Adrenal gland (tissue), 5 donors: ENCODE measurements at regions not wholly inside any gene's neighbourhood (a gene's known extent, or its start where the extent isn't known, plus 50 kb on each side); places are given as distances from the start of the nearest gene placed in this dataset.

ENCODE experiments used
- POLR2A ChIP-seq, 2 donors: fragments of 450-650 bp; IDR thresholded peaks; one replicate each; pipeline ENCODE4 v1.6.1; 2017; ENCODE audit warnings: antibody characterized with exemption in 2 of 2, mild to moderate bottlenecking in 2 of 2, moderate library complexity in 1 of 2
- TF ChIP-seq, protein P1 (sequence below), 6 experiments: fragments of 450-650 bp in 4 of 6; fragments of 200-600 bp in 2 of 6; sonication (generic) in 1 of 6; IDR thresholded peaks; 1 replicate in 5 of 6; 2 replicates in 1 of 6; pipeline versions ENCODE4 v1.5.1 to v1.8.0; 2016 to 2021; ENCODE audit warnings: antibody characterized with exemption in 6 of 6, mild to moderate bottlenecking in 2 of 6, moderate library complexity in 1 of 6
- donor health status: DM: no; HTN: no; CAD: no.

DNA sequence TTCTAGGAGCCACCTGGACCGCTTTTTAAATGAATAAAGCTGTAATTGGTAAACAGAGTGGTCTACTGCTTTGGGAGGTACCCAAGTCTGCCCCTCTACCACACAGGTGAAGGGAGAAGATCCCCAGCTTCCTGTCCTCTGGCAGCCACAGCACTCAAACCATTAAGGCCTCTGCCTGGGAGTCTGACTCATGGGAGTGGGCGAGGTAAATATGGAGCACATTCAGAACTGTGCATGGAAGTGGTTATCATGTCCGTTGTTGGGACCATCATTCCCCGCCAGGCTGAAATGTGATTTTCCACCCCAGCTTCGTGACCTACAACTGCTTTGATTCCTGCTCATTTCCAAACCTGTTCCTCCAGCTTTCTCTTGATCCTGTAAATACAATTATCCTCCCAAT, 59.5 kb upstream of the ALDH1B1 start:
- TF ChIP-seq, protein P1, sequence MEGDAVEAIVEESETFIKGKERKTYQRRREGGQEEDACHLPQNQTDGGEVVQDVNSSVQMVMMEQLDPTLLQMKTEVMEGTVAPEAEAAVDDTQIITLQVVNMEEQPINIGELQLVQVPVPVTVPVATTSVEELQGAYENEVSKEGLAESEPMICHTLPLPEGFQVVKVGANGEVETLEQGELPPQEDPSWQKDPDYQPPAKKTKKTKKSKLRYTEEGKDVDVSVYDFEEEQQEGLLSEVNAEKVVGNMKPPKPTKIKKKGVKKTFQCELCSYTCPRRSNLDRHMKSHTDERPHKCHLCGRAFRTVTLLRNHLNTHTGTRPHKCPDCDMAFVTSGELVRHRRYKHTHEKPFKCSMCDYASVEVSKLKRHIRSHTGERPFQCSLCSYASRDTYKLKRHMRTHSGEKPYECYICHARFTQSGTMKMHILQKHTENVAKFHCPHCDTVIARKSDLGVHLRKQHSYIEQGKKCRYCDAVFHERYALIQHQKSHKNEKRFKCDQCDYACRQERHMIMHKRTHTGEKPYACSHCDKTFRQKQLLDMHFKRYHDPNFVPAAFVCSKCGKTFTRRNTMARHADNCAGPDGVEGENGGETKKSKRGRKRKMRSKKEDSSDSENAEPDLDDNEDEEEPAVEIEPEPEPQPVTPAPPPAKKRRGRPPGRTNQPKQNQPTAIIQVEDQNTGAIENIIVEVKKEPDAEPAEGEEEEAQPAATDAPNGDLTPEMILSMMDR (IDR thresholded peaks at IDR 0.05): no peak
- no peak for TF ChIP-seq POLR2A (IDR thresholded peaks at IDR 0.05)
